HepG2 (cell line): ENCODE measurements at regions not wholly inside any gene's neighbourhood (a gene's known extent, or its start where the extent isn't known, plus 50 kb on each side); places are given as distances from the start of the nearest gene placed in this dataset.

Source experiments
- ATAC-seq: fragments of 200-7000 bp; cut with Tn5 transposase; 3 replicates; pipeline ENCODE4 v1.9.1; 2020; ENCODE audit warnings: mild to moderate bottlenecking, moderate library complexity
- BruUV-seq: library from RNA; stranded (reverse); fragments of 400-500 nt; replicated peaks from 2 replicates; lab custom pipeline; 2021; lab: Mats Ljungman, UMichigan
- CTCF ChIA-PET: fragments of 300-600 bp; formaldehyde crosslinking; extraction: SDS; loops from one replicate; lab custom pipeline; 2021; ENCODE audit warnings: low total read pairs, inconsistent platforms, low intra/inter-chr PET ratio; lab: Yijun Ruan, JAX
- POLR2A ChIA-PET: fragments of 350-600 bp; sonication (Branson Sonifier 250); formaldehyde crosslinking; loops from one replicate; lab custom pipeline; 2020; ENCODE audit warnings: antibody characterized with exemption, inconsistent platforms; lab: Yijun Ruan, JAX
- DNase-seq: peaks from one replicate; pipeline ENCODE4 v3.0.0-alpha.2; 2015; ENCODE audit warnings: low spot score
- FAIRE-seq: peaks from 3 replicates; lab custom pipeline; 2011; peaks lifted over from hg19 to GRCh38; lab: Jason Lieb, UNC
- H2AFZ ChIP-seq: one replicate; pipeline ENCODE4 v1.6.1; 2011; ENCODE audit warnings: low read length, inconsistent platforms
- H3K27ac ChIP-seq: fragments of 300-600 bp; 3 replicates; pipeline ENCODE4 v1.8.0; 2011; ENCODE audit warnings: mixed run types, mild to moderate bottlenecking, mixed read lengths, low read length, inconsistent platforms; ENCODE audit not compliant: insufficient read depth; ENCODE audit errors: extremely low read length
- H3K27me3 ChIP-seq, 2 experiments: fragments of 200-600 bp in 1 of 2; 2 replicates in 1 of 2; 3 replicates in 1 of 2; pipeline versions ENCODE4 v1.6.0 to v1.8.0; 2011; ENCODE audit warnings: low read length in 2 of 2, mild to moderate bottlenecking in 2 of 2, moderate library complexity in 2 of 2, inconsistent platforms in 1 of 2; ENCODE audit not compliant: insufficient read depth in 2 of 2, control insufficient read depth in 1 of 2
- H3K36me3 ChIP-seq, 2 experiments: fragments of 200-600 bp in 1 of 2; replicated peaks in 1 of 2; 2 replicates in 1 of 2; 3 replicates in 1 of 2; pipeline versions ENCODE4 v1.5.1 to v1.8.0; 2011; ENCODE audit warnings: low read length in 2 of 2, inconsistent platforms in 1 of 2; ENCODE audit not compliant: insufficient read depth in 2 of 2, control insufficient read depth in 1 of 2
- H3K4me1 ChIP-seq: 2 replicates; pipeline ENCODE4 v1.5.1; 2012; ENCODE audit warnings: low read length, inconsistent platforms; ENCODE audit not compliant: insufficient read depth
- H3K4me2 ChIP-seq: 2 replicates; pipeline ENCODE4 v1.6.0; 2011; ENCODE audit warnings: low read depth, low read length, inconsistent platforms
- H3K4me3 ChIP-seq, 3 experiments: fragments of 200-600 bp in 1 of 3; sonication (generic), shearing (Covaris generic) in 1 of 3; replicated peaks in 1 of 3; 2 replicates each; pipeline ENCODE4 v1.5.1; 2011 to 2016; ENCODE audit warnings: low read length in 3 of 3, inconsistent platforms in 2 of 3, low read depth in 2 of 3, mild to moderate bottlenecking in 2 of 3, control low read depth in 1 of 3, mixed read lengths in 1 of 3; ENCODE audit not compliant: insufficient read depth in 1 of 3
- H3K79me2 ChIP-seq: one replicate; pipeline ENCODE4 v1.6.1; 2011; ENCODE audit warnings: low read length, inconsistent platforms; ENCODE audit not compliant: insufficient read depth
- H3K9ac ChIP-seq: 2 replicates; pipeline ENCODE4 v1.6.0; 2011; ENCODE audit warnings: mild to moderate bottlenecking, low read depth, low read length, inconsistent platforms; ENCODE audit not compliant: insufficient read depth
- H3K9me3 ChIP-seq: 2 replicates; pipeline ENCODE4 v1.5.1; 2012; ENCODE audit warnings: mild to moderate bottlenecking, low read length
- H4K20me1 ChIP-seq: 2 replicates; pipeline ENCODE4 v1.6.0; 2011; ENCODE audit warnings: inconsistent platforms, mild to moderate bottlenecking, low read length, moderate library complexity; ENCODE audit not compliant: insufficient read depth
- CREM ChIP-seq, 2 experiments: sonication (generic) in 1 of 2; formaldehyde crosslinking in 1 of 2; IDR thresholded peaks; 2 replicates each; pipeline versions ENCODE4 v1.4.0 to v1.6.1; 2016 to 2020; ENCODE audit warnings: antibody characterized with exemption in 1 of 2, mild to moderate bottlenecking in 1 of 2, missing genetic modification reagents in 1 of 2
- DR1 ChIP-seq: sonication (generic); formaldehyde crosslinking; IDR thresholded peaks from 2 replicates; pipeline ENCODE4 v1.8.0; 2021; ENCODE audit warnings: mild to moderate bottlenecking, missing genetic modification reagents, inconsistent platforms
- MIER3 ChIP-seq: IDR thresholded peaks from 2 replicates; pipeline ENCODE4 v1.6.1; 2016; ENCODE audit warnings: missing compliant biosample characterization, borderline replicate concordance
- NR3C1 ChIP-seq: sonication (generic); formaldehyde crosslinking; IDR thresholded peaks from 2 replicates; pipeline ENCODE4 v1.4.0; 2020; ENCODE audit warnings: missing genetic modification reagents
- RBM39 ChIP-seq: fragments of 200-400 bp; formaldehyde crosslinking; IDR thresholded peaks from one replicate; pipeline ENCODE4 v1.6.1; 2018; ENCODE audit warnings: antibody characterized with exemption, mild to moderate bottlenecking, low read depth, low read length; ENCODE audit not compliant: poor library complexity, severe bottlenecking
- SMAD3 ChIP-seq: sonication (generic); formaldehyde crosslinking; IDR thresholded peaks from 2 replicates; pipeline ENCODE4 v1.4.0; 2020; ENCODE audit warnings: missing genetic modification reagents
- SMAD9 ChIP-seq: sonication (generic); formaldehyde crosslinking; IDR thresholded peaks from 2 replicates; pipeline ENCODE4 v1.5.1; 2020; ENCODE audit warnings: mild to moderate bottlenecking, missing genetic modification reagents
- ZMAT3 ChIP-seq: sonication (generic); formaldehyde crosslinking; conservative IDR thresholded peaks from 2 replicates; pipeline ENCODE4 v1.7.0; 2021; ENCODE audit warnings: missing genetic modification reagents
- ZNF337 ChIP-seq: sonication (generic); formaldehyde crosslinking; IDR thresholded peaks from 2 replicates; pipeline ENCODE4 v1.5.1; 2020; ENCODE audit warnings: missing genetic modification reagents, low read depth, mild to moderate bottlenecking, borderline replicate concordance
- ZNF547 ChIP-seq: sonication (generic); formaldehyde crosslinking; IDR thresholded peaks from 2 replicates; pipeline ENCODE4 v1.5.1; 2020; ENCODE audit warnings: mild to moderate bottlenecking, missing genetic modification reagents
- ZNF550 ChIP-seq: sonication (generic); formaldehyde crosslinking; IDR thresholded peaks from 2 replicates; pipeline ENCODE4 v1.4.0; 2020; ENCODE audit warnings: mild to moderate bottlenecking, missing genetic modification reagents, borderline replicate concordance
- ZNF577 ChIP-seq: sonication (generic); formaldehyde crosslinking; IDR thresholded peaks from 2 replicates; pipeline ENCODE4 v1.4.0; 2020; ENCODE audit warnings: mild to moderate bottlenecking, low read depth, missing genetic modification reagents, borderline replicate concordance
- ZNF761 ChIP-seq: sonication (generic); formaldehyde crosslinking; conservative IDR thresholded peaks from 2 replicates; pipeline ENCODE4 v1.4.0; 2020; ENCODE audit warnings: mild to moderate bottlenecking, missing genetic modification reagents
- WGBS: methylation state at CpG from one replicate; pipeline ENCODE4 v1.1.6; 2017; ENCODE audit warnings: low lambda C conversion rate; 5-methylcytosine and 5-hydroxymethylcytosine counted together
- in situ Hi-C: cut with HindIII; loops from 2 replicates; pipeline ENCODE4 v1.10.0; 2017; ENCODE audit warnings: low pct_unique_long_range_greater_than_20kb; ENCODE audit not compliant: extremely low pct_ligation_motif_present
- intact Hi-C: fragments of 100-400 bp; cut with micrococcal nuclease; formaldehyde crosslinking; loops from one replicate; pipeline ENCODE4 v1.10.0; 2022; ENCODE audit not compliant: unreplicated experiment
- TF ChIP-seq, protein P1 (sequence below): sonication (generic); formaldehyde crosslinking; IDR thresholded peaks from 2 replicates; pipeline ENCODE4 v1.8.0; 2022; ENCODE audit warnings: low read depth, missing genetic modification reagents
- TF ChIP-seq, protein P2 (sequence below): IDR thresholded peaks from 2 replicates; pipeline ENCODE4 v1.6.1; 2012; ENCODE audit warnings: inconsistent platforms

DNA sequence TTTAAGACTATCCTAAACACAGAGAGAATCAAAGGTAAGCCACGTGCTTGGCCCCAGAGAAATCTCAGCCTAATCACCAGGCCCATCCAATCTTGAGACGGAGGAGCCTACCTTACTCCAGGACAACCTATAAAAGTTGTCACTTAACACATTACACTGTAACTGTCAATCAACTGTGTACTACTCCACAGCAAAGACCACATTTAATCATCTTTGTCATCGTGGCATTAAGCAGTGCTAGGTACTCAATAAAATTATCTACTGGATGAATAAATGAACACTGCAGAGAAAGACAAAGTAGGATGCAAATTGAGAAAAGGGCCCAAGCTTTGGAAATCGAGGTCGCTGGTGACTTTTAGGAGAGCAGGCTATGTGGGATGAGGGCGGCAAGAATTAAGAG lies 466.7 kb downstream of the SHQ1 start:
- WGBS = 95% methylated on average over 6 of the region's 6 CpGs
- Histone ChIP-seq H3K27me3 (no peaks in the 10 kb centered on the region), H3K4me2 (no peak overlapping the region), H3K4me3 (no peak overlapping the region), H3K27ac (no peak overlapping the region), H4K20me1 (peaks cover 69% of the 10 kb centered on the region), H3K9me3 (no peaks in the 10 kb centered on the region), H3K4me1 (peaks cover 23% of the 10 kb centered on the region), H3K79me2 (peaks cover 73% of the 10 kb centered on the region), H3K9ac (no peak overlapping the region), H3K36me3 (peaks cover 10 to 18% of the 10 kb centered on the region in 2 experiments), H2AFZ (no peak overlapping the region)
- FAIRE-seq (no peak), DNase-seq (no peak), ATAC-seq (no peak)
- in situ Hi-C loops (no loop called here), intact Hi-C loops (no loop called here)
- ChIA-PET CTCF (no interaction called here), POLR2A (no interaction called here)
- TF ChIP-seq ZNF337 (CRISPR knock-in tag) = no peak
- no TSS peak for BruUV-seq

DNA sequence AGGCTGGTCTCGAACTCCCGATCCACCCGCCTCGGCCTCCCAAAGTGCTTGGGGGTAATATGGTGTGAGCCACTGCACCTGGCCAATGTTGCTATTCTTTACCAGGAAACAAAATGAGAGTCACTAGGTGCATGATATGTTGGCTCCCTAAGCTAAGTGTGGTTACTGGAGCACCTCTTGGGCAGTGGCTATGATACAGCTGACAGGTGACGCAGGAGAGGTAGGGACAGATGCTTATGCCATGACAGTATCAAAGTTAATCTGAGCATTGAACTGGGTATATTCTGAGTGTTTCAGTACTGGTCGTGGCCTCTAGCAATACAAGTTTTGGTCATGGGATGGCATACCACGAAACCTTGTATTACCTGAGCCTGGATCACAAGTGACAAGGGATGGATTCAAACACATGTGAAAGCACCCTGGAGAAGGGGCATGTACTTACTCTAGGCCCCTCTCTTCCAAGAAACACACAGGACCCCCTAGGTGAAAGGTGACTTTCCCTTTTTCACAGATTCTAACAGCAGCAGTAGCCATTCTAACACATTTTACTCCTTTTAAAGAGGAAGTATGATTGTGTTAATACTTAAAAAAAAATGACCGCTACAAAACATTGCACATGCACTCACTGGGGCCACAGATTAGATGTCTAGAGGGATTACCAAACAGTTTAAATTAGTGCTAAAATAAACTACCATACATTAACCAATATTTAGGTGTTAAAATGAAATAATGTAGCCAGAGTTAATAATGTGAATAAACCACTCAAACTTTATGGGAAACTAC lies 467.3 kb downstream of the SHQ1 start:
- Histone ChIP-seq H3K79me2 (peaks cover 66% of the 10 kb centered on the region), H3K4me1 (peaks cover 17% of the 10 kb centered on the region; the same call in 1 of the 2 replicates)
- ChIA-PET CTCF (no interaction called here), POLR2A (no interaction called here)
- in situ Hi-C loops (no loop called here), intact Hi-C loops (no loop called here)
- WGBS = 95% methylated on average over 7 of the region's 8 CpGs
- FAIRE-seq = no peak
- TF ChIP-seq ZNF761 (CRISPR knock-in tag) (no peak), ZNF577 (CRISPR knock-in tag) (no peak), ZNF547 (CRISPR knock-in tag) (no peak), ZNF550 (no peak), ZMAT3 (CRISPR knock-in tag) (no peak), NR3C1 (CRISPR knock-in tag) (no peak), CREM (IDR thresholded peaks at IDR 0.05) (no peak), CREM (CRISPR knock-in tag; IDR thresholded peaks at IDR 0.05) (no peak), MIER3 (CRISPR knock-in tag) (no peak), DR1 (no peak), RBM39 (no peak), SMAD9 (CRISPR knock-in tag) (no peak), SMAD3 (CRISPR knock-in tag) (no peak)
- TF ChIP-seq, protein P1, sequence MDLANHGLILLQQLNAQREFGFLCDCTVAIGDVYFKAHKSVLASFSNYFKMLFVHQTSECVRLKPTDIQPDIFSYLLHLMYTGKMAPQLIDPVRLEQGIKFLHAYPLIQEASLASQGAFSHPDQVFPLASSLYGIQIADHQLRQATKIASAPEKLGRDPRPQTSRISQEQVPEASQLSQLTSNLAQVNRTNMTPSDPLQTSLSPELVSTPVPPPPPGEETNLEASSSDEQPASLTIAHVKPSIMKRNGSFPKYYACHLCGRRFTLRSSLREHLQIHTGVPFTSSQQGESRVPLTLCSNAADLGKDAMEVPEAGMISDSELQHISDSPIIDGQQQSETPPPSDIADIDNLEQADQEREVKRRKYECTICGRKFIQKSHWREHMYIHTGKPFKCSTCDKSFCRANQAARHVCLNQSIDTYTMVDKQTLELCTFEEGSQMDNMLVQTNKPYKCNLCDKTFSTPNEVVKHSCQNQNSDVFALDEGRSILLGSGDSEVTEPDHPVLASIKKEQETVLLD (CRISPR knock-in tag) = no peak
- TF ChIP-seq, protein P2, sequence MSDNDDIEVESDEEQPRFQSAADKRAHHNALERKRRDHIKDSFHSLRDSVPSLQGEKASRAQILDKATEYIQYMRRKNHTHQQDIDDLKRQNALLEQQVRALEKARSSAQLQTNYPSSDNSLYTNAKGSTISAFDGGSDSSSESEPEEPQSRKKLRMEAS = no peak
- TF ChIP-seq, all 625 proteins: peak for 0
- Histone ChIP-seq H3K4me3 (no peak overlapping the region), H4K20me1 (peaks cover 62% of the 10 kb centered on the region), H2AFZ (no peak overlapping the region), H3K36me3 (peaks cover 10 to 20% of the 10 kb centered on the region in 2 experiments), H3K9me3 (no peaks in the 10 kb centered on the region), H3K9ac (no peak overlapping the region), H3K27ac (no peak overlapping the region), H3K27me3 (no peaks in the 10 kb centered on the region), H3K4me2 (no peak overlapping the region)
- DNase-seq (no peak), ATAC-seq (no peak)
- no TSS peak for BruUV-seq
